Osteoblast (primary cell): ENCODE measurements at regions not wholly inside any gene's neighbourhood (a gene's known extent, or its start where the extent isn't known, plus 50 kb on each side); places are given as distances from the start of the nearest gene placed in this dataset.
A peak's percentile ranks its signal among the peaks of the same experiment; 100 is the strongest.

ENCODE experiments used
- DNase-seq: peaks from one replicate; pipeline ENCODE4 v3.0.0; 2011; ENCODE audit warnings: low spot score, mixed read lengths; ENCODE audit not compliant: insufficient read length; ENCODE audit errors: missing footprints
- H2AFZ ChIP-seq: 2 replicates; pipeline ENCODE4 v1.6.0; 2011; ENCODE audit warnings: mild to moderate bottlenecking, low read length
- H3K27ac ChIP-seq: 2 replicates; pipeline ENCODE4 v1.5.1; 2011; ENCODE audit warnings: mild to moderate bottlenecking, low read depth, low read length, moderate library complexity
- H3K27me3 ChIP-seq: 2 replicates; pipeline ENCODE4 v1.6.0; 2012; ENCODE audit warnings: mild to moderate bottlenecking, control low read depth, inconsistent platforms, low read length, moderate library complexity; ENCODE audit not compliant: insufficient read depth
- H3K36me3 ChIP-seq: 2 replicates; pipeline ENCODE4 v1.5.1; 2011; ENCODE audit warnings: mild to moderate bottlenecking, low read length, control low read depth, moderate library complexity; ENCODE audit not compliant: insufficient read depth
- H3K4me1 ChIP-seq: 2 replicates; pipeline ENCODE4 v1.5.1; 2011; ENCODE audit warnings: mild to moderate bottlenecking, low read length, control low read depth, moderate library complexity; ENCODE audit not compliant: insufficient read depth
- H3K4me2 ChIP-seq: 2 replicates; pipeline ENCODE4 v1.6.0; 2011; ENCODE audit warnings: mild to moderate bottlenecking, low read length; ENCODE audit not compliant: insufficient read depth
- H3K4me3 ChIP-seq: fragments of 200-600 bp; sonication (generic); 3 replicates; pipeline ENCODE4 v1.5.1; 2012; ENCODE audit warnings: mild to moderate bottlenecking, low read length, inconsistent platforms; ENCODE audit not compliant: insufficient read depth
- H3K79me2 ChIP-seq: 2 replicates; pipeline ENCODE4 v1.6.0; 2012; ENCODE audit warnings: mild to moderate bottlenecking, low read length, control low read depth, inconsistent platforms; ENCODE audit not compliant: insufficient read depth
- H3K9me3 ChIP-seq: 2 replicates; pipeline ENCODE4 v1.5.1; 2011; ENCODE audit warnings: low read depth, low read length, control low read depth
- H4K20me1 ChIP-seq: 2 replicates; pipeline ENCODE4 v1.6.0; 2012; ENCODE audit warnings: mild to moderate bottlenecking, low read length, control low read depth; ENCODE audit not compliant: insufficient read depth
- CTCF ChIP-seq: IDR thresholded peaks from 2 replicates; pipeline ENCODE4 v1.5.1; 2011; ENCODE audit warnings: mild to moderate bottlenecking, low read depth, low read length, moderate library complexity; ENCODE audit errors: extremely low read depth

GRCh38 chr5:96026406-96027041 lies 64.9 kb upstream of the ELL2 start:
- Histone ChIP-seq H4K20me1 (no peaks in the 10 kb centered on the region), H2AFZ (no peak overlapping the region), H3K79me2 (no peaks in the 10 kb centered on the region), H3K4me3 (peak overlapping the region; percentile 4), H3K27me3 (no peaks in the 10 kb centered on the region), H3K4me1 (peaks cover 44% of the 10 kb centered on the region), H3K9me3 (no peaks in the 10 kb centered on the region), H3K27ac (peak overlapping the region; percentile 52), H3K36me3 (no peaks in the 10 kb centered on the region), H3K4me2 (peak overlapping the region; percentile 66)
- TF ChIP-seq CTCF = no peak
- DNase-seq = no peak

- H4K20me1 ChIP-seq = no peaks in the 10 kb centered on the region
- H3K9me3 ChIP-seq = no peaks in the 10 kb centered on the region
- H3K27ac ChIP-seq = peak overlapping the region; percentile 52
- H3K79me2 ChIP-seq = no peaks in the 10 kb centered on the region
- H3K36me3 ChIP-seq = no peaks in the 10 kb centered on the region
- H3K4me1 ChIP-seq = peaks cover 40% of the 10 kb centered on the region
- H3K27me3 ChIP-seq = no peaks in the 10 kb centered on the region
- no peak for TF ChIP-seq CTCF
- peak overlapping the region; percentile 64 for H2AFZ ChIP-seq
- no peak for DNase-seq
- H3K4me2 ChIP-seq = no peak overlapping the region
- no peak overlapping the region for H3K4me3 ChIP-seq
Measured at GRCh38 chr5:96024683-96025475, 63.2 kb upstream of the ELL2 start.

GRCh38 chr5:96023518-96023917 lies 61.9 kb upstream of the ELL2 start:
- peaks cover 40% of the 10 kb centered on the region for H3K4me1 ChIP-seq
- H3K4me2 ChIP-seq = no peak overlapping the region
- peak; percentile 39 for DNase-seq
- no peaks in the 10 kb centered on the region for H3K9me3 ChIP-seq
- no peak overlapping the region for H2AFZ ChIP-seq
- TF ChIP-seq CTCF = no peak
- no peaks in the 10 kb centered on the region for H3K79me2 ChIP-seq
- no peaks in the 10 kb centered on the region for H3K36me3 ChIP-seq
- no peaks in the 10 kb centered on the region for H4K20me1 ChIP-seq
- peak overlapping the region; percentile 52 for H3K27ac ChIP-seq
- H3K4me3 ChIP-seq = no peak overlapping the region
- no peaks in the 10 kb centered on the region for H3K27me3 ChIP-seq

GRCh38 chr5:96022971-96023370 lies 61.3 kb upstream of the ELL2 start:
- no peak for DNase-seq
- H3K4me1 ChIP-seq = peaks cover 45% of the 10 kb centered on the region
- H4K20me1 ChIP-seq = no peaks in the 10 kb centered on the region
- no peak overlapping the region for H3K4me3 ChIP-seq
- no peak overlapping the region for H3K4me2 ChIP-seq
- no peak for TF ChIP-seq CTCF
- H3K27ac ChIP-seq = peak overlapping the region; percentile 52
- H3K27me3 ChIP-seq = no peaks in the 10 kb centered on the region
- no peak overlapping the region for H2AFZ ChIP-seq
- H3K36me3 ChIP-seq = no peaks in the 10 kb centered on the region
- no peaks in the 10 kb centered on the region for H3K79me2 ChIP-seq
- H3K9me3 ChIP-seq = no peaks in the 10 kb centered on the region
